Kidney tubule cell (primary cell): ENCODE measurements at regions not wholly inside any gene's neighbourhood (a gene's known extent, or its start where the extent isn't known, plus 50 kb on each side); places are given as distances from the start of the nearest gene placed in this dataset.
"Not testable (repeated sequence)": the region's sequence is repeated elsewhere in the genome, so short reads cannot be mapped to it uniquely, and the experiment has no call there.

Source experiments
- DNase-seq: peaks from one replicate; pipeline ENCODE4 v3.0.0-alpha.2; 2018; ENCODE audit warnings: low spot score

GRCh38 chr6:68237205-68237604 is 397.9 kb upstream of the ADGRB3 start:
- DNase-seq: no peak

- peak; percentile 29 for DNase-seq
These were observed 399.7 kb upstream of the ADGRB3 start for GRCh38 chr6:68235326-68235784.

- peak; percentile 45 for DNase-seq
These were observed 401.5 kb upstream of the ADGRB3 start for GRCh38 chr6:68233623-68234022.

GRCh38 chr6:68229566-68229965 is 405.5 kb upstream of the ADGRB3 start:
- DNase-seq: no peak

GRCh38 chr6:68226460-68226859 is 408.6 kb upstream of the ADGRB3 start:
- DNase-seq: no peak

- no peak for DNase-seq
These were observed 409.4 kb upstream of the ADGRB3 start for GRCh38 chr6:68225729-68226128.

GRCh38 chr6:68211242-68211795 is 423.8 kb upstream of the ADGRB3 start:
- no peak for DNase-seq

GRCh38 chr6:68207612-68208011 is 427.5 kb upstream of the ADGRB3 start:
- not testable (repeated sequence) for DNase-seq

- DNase-seq: no peak
These were observed 434.2 kb upstream of the ADGRB3 start for GRCh38 chr6:68200929-68201328.

- DNase-seq: no peak
These were observed 437.7 kb upstream of the ADGRB3 start for GRCh38 chr6:68197356-68197755.

- DNase-seq: no peak
These were observed 438.4 kb upstream of the ADGRB3 start for GRCh38 chr6:68196645-68197044.

- not testable (repeated sequence) for DNase-seq
These were observed 439.3 kb upstream of the ADGRB3 start for GRCh38 chr6:68195753-68196152.

GRCh38 chr6:68194846-68195478 is 440.1 kb upstream of the ADGRB3 start:
- DNase-seq: no peak

- no peak for DNase-seq
These were observed 442.1 kb upstream of the ADGRB3 start for GRCh38 chr6:68192988-68193387.

GRCh38 chr6:68189217-68189815 is 445.8 kb upstream of the ADGRB3 start:
- no peak for DNase-seq

GRCh38 chr6:68186870-68187269 is 448.2 kb upstream of the ADGRB3 start:
- no peak for DNase-seq

- no peak for DNase-seq
These were observed 452.7 kb upstream of the ADGRB3 start for GRCh38 chr6:68182386-68182785.

GRCh38 chr6:68181027-68181426 is 454.1 kb upstream of the ADGRB3 start:
- DNase-seq: not testable (repeated sequence)

- no peak for DNase-seq
These were observed 461.5 kb upstream of the ADGRB3 start for GRCh38 chr6:68173616-68174015.

GRCh38 chr6:68169922-68170321 is 465.2 kb upstream of the ADGRB3 start:
- DNase-seq: no peak

- DNase-seq: no peak
These were observed 467.5 kb upstream of the ADGRB3 start for GRCh38 chr6:68167604-68168003.

GRCh38 chr6:68160812-68161211 is 474.3 kb upstream of the ADGRB3 start:
- not testable (repeated sequence) for DNase-seq

- no peak for DNase-seq
These were observed 474.7 kb upstream of the ADGRB3 start for GRCh38 chr6:68160348-68160747.

GRCh38 chr6:68159433-68159832 is 475.6 kb upstream of the ADGRB3 start:
- no peak for DNase-seq
